Cardiac septum (tissue), 1 donor: ENCODE measurements at regions not wholly inside any gene's neighbourhood (a gene's known extent, or its start where the extent isn't known, plus 50 kb on each side); places are given as distances from the start of the nearest gene placed in this dataset.

ENCODE experiments used
- DNase-seq: peaks from one replicate; pipeline ENCODE4 v3.0.0-alpha.2; 2020; ENCODE audit warnings: low spot score
- intact Hi-C: fragments of 100-400 bp; cut with DNase I; formaldehyde crosslinking; loops from one replicate; pipeline ENCODE4 v1.14.0; 2022
- donor health status: DM: no; HTN: no; CAD: no.

DNA sequence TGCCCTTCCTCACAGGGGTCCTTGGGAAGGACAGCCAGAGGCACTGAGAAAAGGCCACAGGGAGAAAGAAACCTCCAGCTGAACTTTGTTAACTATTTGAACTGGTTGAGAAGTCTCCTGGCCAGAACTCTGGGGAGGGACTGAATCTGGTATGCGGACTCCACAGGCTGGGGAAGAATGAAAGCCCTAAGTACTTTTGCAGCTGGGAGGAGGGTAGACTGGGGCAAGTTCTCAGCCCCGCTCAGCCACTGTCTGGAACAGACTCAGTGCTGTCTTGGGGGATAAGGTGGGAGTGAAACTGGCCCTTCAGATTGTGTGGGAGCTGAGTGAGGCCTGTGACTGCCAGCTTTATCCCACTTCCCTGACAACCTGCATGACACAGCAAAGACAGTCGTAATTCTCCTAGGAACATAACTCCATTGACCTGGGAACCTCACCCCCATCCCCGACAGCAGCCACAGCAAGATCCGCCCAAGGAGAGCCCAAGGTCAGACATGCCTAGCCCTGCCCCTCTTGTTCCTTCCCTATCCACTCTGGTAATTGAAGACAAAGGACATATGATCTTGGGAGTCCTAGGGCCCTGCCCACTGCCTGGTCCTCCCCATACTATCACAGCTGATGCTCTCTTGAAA, 475.1 kb upstream of the CNTN5 start:
- no peak for DNase-seq
- intact Hi-C loops, result no loop called here

DNA sequence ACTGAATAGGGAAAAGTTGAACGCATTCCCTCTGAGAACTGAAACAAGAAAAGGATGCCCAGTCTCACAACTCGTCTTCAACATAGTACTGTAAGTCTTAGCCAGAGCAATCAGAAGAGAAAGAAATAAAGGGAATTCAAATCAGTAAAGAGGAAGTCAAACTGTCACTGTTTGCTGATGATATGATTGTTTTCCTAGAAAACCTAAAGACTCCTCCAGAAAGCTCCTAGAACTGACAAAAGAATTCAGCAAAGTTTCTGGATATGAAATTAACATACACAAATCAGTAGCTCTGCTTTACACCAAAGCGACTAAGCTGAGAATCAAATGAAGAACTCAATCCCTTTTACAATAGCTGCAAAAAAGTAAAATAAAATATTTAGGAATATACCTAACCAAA, 471.2 kb upstream of the CNTN5 start:
- no peak for DNase-seq

DNA sequence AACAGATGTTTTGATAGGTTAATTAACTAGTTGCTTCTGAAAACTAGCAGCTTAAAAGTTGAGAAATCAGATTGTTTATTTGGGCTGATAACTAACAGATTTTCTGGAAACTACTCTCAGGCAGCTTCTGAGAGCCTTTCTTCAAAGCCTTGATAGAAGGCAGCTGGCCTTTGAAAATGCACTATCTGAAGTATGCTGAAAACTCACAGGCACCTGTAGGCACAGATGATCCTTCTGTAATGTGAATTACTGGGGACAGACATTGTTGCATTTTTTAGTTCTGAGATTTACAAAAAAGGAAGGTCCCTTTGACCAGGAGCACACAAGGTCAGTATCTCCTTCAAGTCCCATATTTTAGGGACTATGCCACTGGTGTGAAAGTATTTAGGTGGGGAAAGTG, 460.8 kb upstream of the CNTN5 start:
- intact Hi-C loops, result no loop called here
- no peak for DNase-seq

More for the DNA sequence above, 471.2 kb upstream of the CNTN5 start:
- intact Hi-C loops, result no loop called here

DNA sequence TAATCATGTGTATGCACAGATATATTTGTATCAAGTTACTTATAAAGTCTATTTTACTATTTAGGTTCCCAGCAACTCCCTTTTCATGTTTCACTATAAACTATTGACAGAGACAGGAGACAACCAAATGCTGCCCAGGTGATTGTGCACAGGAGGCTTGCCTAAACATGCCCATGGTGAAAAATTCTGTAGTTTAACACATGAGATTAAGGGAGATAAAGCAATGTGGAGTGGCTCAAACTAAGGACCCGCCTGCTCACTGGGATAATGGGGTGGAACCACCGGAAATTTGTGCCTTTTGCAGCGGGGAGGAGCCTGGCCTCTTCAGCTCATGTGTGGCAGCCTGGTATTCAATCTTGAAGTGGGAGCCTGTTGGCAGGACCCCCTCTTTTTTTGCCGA, 459.5 kb upstream of the CNTN5 start:
- DNase-seq, result no peak
- intact Hi-C loops, result no loop called here

DNA sequence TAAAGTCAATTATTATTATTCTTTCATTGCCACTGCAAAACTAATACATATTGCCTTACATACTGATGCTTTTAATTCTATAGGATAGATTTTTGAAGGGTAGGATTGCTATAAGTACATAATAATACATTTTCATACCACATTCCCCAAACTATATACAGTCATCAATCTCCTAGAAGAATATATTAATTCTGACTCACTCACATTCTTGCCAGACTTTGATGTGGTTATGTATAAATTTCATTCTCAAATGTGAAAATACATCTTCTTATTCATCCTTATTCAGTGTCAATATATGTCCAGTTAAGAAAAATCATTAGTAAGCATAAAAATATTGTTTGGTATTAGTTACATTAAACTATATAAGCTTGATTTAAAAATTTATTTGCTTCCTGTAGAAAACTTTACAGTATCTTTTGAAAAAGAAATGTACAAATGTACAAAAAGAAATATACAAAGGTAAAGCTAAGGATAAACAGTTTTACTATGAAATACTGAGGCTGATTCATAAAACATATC, 458.8 kb upstream of the CNTN5 start:
- intact Hi-C loops, result no loop called here
- DNase-seq, result no peak

DNA sequence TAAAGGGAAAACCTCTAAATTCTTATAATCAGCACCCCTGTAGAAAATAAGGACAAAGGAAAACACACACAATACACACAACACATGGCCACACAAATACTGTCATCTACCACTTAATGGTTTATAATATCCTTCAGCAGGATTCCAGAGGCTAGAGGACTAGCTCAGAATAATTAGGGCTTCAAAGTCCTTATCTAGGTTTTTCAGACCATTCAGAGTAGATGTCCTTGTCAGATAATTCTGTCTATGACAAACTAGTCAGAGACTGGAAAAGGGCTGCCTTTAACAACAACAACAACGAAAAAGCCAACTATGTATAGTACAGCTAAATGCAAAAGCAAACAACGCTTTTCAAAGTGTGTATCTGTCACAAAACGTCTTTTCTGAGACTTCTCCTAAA, 456.5 kb upstream of the CNTN5 start:
- no peak for DNase-seq
- intact Hi-C loops, result no loop called here

DNA sequence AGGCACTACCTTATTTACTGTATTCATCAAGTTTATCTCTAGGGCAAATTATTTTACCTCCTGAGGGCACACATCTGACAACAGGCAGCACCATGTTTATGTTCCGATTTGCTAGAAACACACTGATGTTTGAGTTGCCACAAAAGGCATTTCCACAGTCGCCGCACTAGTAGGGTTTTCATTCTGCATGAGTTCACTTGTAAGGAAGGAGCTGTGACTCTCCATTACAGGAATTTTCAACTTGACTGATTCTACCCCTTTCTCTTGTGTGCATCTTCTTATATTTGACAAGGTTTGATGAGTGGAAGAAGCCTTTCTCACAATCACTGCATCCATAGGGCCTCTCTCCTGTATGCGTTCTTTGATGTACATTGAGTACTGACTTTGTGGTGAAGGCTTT, 455.9 kb upstream of the CNTN5 start:
- intact Hi-C loops, result no loop called here
- DNase-seq, result no peak

DNA sequence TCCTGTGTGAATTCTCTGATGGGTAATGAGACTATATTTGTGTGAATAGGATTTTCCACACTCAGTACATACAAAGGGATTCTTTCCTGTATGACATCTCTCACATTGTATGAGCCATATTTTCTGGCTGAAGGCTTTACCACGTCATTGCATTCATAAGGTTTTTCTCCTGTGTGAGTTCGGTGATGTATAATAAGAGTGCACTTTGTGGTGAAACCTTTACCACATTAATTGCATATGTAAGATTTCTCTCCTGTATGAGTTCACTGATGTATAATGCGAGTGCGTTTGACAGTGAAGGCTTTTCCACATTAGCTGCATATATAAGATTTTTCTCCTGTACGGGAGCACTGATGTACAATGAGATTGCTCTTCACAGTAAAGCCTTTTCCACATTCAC, 455.4 kb upstream of the CNTN5 start:
- intact Hi-C loops, result no loop called here
- no peak for DNase-seq

DNA sequence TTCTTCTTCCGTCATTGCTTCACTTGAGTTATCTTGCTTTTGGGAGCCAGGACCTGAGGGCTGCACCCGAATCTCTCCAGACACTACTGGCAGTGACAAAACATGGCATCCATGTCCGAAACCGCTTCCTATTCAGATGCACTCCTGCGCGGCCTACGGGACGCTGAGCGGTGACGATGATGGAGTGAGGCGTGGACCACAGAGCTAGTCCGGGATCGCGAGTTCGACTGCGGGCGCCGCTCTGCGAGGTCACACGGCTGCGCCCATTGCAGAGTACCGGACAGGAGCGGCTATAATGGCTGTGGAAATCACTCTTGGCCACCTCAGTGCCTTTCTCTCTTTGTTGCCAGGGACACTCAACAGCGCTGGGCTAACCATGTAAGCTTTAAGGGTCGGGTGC, 453.8 kb upstream of the CNTN5 start:
- DNase-seq, result no peak
- intact Hi-C loops, result no loop called here

DNA sequence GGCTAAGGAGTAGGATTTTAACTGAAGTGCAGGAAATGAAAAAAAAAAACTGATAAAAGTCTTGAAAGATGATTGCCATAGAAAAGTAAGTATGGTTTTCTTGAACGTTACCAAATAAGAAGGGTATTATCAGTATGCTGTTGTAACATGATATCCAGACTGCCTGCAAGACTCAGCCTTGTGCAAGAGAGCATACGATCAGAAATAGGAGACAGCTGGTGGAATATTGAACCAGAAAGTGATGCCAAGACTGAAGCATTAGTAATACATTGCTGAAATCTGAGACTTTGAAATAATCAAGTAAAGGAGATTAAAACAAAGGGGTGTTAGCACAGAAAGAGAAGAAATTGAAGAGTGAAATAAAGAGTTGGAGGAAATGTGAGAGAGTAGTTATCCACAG, 452.7 kb upstream of the CNTN5 start:
- intact Hi-C loops, result no loop called here
- no peak for DNase-seq

DNA sequence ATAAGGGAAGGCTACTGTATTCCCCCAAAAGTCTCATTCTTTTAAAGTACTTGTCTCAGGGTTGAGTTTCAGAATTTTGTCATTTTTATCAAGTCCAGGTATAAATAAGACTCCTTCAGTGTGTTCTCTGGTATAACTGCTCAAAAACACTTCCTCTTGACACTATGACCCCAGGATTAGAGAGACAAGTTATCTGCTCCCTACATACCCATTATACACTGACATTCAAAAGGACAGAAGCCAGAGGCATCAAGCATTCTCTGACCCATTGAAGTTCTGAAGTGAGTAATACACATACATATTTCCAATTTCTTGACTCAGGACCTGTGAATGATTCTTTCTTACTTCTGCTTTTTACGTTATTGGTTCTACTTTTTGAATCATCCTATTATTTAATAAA, 447.8 kb upstream of the CNTN5 start:
- intact Hi-C loops, result no loop called here
- no peak for DNase-seq

DNA sequence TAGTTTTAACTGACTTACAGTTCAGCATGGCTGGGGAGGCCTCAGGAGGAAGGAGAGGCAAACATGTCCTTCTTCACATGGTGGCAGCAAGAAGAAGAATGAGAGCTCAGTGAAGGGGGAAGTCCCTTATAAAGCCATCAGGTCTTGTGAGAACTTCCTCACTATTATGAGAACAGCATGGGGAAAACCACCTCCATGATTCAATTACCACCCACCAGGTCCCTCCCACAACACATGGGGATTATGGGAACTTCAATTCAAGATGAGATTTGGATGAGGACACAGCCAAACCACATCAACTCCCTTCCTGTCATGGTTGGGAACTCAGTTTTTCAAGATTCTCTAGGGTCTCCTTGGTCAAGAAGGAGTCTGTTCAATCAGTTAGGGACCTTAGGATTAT, 432.9 kb upstream of the CNTN5 start:
- DNase-seq, result no peak
- intact Hi-C loops, result no loop called here

DNA sequence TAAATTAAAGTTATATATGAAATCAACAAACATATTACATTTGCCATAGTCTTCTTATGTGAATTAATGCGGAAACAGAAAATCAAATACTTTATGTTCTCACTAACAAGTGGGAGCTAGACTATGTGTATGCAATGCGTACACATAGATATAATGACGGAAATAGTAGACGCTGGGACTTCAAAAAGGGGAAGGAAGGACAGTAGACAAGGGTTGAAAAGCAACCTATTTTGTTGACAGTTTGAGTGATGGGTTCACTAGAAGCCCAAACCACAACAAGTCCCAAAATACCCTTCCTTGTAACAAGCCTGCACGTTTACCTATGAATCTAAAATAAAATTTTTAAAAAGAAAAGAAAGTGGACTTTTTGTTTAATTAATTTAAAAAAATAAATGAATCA, 430.8 kb upstream of the CNTN5 start:
- no peak for DNase-seq
- intact Hi-C loops, result no loop called here

DNA sequence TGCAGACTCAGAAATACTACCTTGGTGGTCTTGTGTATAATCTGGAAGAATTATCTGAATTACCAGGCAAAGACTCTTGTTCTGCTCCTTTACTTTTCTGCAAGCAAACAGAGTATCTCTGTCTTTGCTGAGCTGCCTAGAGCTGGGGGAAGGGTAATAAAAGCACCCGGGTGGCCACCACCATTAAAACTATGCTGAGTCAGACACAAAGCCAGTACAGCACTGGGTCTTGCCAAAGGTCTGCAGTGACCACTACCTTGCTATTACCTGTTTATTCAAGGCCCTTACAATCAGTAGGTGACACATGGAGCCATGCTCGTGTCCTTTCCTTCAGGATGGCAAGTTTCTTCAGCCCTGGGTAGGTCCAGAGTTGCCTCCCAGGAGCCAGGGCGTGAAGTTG, 420.6 kb upstream of the CNTN5 start:
- no peak for DNase-seq
- intact Hi-C loops, result no loop called here

DNA sequence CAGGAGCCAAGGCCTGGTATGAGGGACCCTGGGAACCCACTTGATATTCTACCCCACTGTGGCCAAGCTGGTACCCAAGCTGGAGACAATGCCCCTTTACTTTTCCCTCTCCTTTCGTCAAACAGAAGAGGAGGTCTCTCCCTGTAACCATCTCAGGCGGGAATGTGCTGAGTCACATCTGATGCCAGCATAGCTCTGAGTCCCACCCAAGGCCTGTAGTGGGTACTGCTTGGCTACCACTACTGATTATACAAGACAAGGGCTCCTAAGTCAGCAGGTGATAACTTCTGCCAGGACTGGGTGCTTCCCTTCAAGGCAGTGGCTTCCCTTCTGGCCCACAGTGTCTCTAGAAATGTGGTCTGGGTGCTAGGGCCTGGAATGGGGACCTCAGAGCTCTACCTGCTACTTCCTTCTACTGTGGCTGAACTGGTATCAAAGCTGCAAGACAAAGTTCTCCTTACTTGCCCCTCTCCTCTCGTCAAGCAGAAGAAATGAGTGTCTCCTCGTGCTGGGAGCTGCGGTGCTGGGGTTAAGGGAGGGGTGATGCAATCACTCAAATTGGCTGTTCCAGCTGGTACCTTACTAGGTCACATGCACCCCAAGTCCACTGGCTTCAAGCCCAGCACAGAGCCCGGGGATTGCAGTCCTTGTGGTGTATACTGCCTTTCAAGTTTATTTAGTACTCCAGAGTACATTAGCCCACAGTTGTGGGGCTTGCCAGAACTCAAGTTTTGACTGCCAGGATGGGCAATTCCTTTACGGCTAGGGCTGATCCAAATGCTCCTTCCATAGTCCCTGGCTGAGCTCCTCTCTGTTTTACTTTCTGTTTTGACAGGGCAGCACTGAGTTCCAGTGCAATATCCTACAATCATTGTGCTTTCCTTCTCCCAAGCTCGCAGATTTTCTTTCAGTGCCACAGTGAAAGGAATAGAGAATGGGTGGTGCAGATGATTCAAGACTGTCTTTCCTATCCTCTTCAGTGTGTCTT, 419.7 kb upstream of the CNTN5 start:
- intact Hi-C loops, result no loop called here
- DNase-seq, result no peak

DNA sequence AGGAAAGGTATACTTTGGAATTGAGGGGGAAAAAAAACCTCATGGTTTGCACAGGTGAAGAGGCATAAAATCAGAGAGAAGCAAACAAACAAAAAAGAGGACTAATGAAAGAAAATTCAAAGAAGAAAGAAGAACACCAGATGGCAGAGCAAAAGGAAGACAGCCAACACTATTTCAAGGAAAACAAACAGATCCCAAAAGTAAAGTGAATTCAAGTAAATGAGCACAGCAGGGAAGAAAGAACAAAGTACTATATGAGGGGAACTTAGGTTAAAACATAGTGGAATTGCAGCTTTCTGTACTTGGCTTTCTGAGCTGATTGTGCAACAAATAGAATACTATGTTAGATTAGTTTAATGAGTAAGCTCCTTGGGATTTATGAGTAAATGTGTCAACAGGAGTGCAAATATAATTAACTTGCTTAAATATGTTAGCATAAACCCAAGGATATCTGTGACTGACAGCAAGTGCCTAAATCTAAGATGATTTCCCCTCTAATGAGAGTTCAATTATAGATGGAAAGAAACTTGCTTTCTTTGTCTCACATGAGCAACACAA, 404.6 kb upstream of the CNTN5 start:
- no peak for DNase-seq
- intact Hi-C loops, result no loop called here

DNA sequence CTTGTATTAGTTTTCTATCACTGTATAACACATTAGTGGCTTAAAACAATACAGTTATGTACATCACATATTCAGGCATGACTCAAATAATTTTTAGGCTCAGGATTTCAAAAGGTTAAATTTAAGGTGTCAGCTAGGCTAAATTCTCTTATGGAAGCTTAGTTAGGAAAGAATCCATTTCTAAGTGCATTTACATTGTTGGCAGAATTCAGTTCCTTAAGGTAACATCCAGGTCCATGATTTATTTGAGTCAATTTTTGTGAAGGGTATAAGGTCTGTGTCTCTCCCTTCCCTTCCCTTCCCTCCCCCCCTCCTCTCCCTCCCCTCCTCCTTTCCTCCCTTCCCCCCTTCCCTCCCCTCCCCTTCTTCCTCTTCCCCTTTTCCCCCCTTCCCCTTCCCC, 399.0 kb upstream of the CNTN5 start:
- no peak for DNase-seq
- intact Hi-C loops, result no loop called here

DNA sequence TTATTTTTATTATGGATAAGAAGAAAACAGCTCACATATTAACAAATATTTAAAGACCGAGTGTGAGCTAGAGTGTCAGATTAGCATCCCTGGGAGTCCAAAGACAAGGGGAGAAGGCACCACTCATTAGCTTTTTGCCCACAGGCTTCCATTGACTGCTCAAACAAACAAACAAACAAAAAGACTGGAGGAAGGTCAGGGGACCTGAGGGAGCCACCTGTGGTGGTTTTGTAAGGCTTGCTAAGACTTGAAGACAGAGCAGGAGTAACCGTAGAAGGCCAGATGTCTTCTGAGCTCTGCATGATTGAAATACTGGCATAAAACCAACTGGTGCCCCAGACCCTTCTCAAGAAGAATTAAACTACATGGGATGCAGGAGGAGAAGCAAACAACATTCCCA, 395.2 kb upstream of the CNTN5 start:
- DNase-seq, result no peak
- intact Hi-C loops, result no loop called here

DNA sequence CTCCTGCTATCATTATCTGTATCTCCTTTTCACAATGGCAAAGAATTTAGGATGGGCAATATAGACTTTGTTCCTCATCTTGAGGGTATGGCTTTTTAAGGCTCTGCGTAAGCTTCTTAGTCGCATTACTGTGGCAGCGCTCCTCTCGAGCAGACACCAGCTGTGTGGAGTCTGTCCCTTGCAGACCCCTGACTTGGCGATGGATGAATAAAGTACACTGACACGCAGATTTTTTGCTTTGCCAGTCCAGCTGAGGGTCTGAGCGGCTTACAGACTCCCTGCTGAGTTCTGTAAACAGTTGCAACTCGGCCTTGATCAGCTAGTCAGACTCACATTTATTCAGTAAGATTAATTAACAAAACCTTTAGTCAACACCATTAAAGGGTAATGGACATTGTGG, 390.0 kb upstream of the CNTN5 start:
- no peak for DNase-seq
- intact Hi-C loops, result no loop called here

DNA sequence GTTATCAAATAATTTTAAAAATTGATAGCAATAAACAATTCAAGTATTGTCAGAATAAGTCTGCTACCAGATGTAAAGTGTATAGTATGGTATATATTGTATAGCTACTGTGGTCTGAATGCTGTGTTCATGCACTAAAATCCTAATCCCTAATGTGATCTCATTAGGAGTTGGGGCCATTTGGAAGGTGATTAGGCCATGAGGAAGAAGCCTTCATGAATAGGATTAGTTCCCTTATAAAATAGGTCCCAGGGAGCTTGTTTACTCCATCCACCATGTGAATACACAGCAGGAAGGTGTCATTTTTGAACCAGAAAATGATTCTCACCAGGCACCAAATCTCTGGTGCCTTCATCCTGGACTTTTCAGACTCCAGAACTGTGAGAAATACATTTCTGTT, 363.0 kb upstream of the CNTN5 start:
- intact Hi-C loops, result no loop called here
- DNase-seq, result no peak

DNA sequence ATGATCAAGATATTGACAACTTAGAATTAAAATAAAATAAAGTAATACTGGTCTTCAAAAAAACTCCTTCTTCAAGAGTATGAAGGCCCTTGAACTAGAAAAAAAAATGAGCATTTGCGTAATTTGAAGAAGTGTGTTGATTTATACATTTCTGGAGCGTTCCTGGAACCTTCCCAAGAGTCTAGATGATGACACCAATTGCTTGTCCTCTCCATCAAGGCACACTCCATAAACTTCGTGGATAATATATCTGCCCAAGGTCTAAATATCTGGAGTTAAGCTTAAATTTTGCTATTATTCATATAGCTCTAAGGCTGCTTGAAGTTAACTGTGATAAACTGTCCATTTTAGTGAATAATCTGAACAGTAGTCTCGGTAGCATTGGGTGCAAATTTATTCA, 361.3 kb upstream of the CNTN5 start:
- intact Hi-C loops, result no loop called here
- no peak for DNase-seq
